Adrenal gland (tissue), 5 donors: ENCODE measurements at regions not wholly inside any gene's neighbourhood (a gene's known extent, or its start where the extent isn't known, plus 50 kb on each side); places are given as distances from the start of the nearest gene placed in this dataset.

Experiments used
- CTCF ChIP-seq, 6 experiments: fragments of 450-650 bp in 4 of 6; fragments of 200-600 bp in 2 of 6; sonication (generic) in 1 of 6; IDR thresholded peaks; 1 replicate in 5 of 6; 2 replicates in 1 of 6; pipeline versions ENCODE4 v1.5.1 to v1.8.0; 2016 to 2021; ENCODE audit warnings: antibody characterized with exemption in 6 of 6, mild to moderate bottlenecking in 2 of 6, moderate library complexity in 1 of 6
- POLR2A ChIP-seq, 2 donors: fragments of 450-650 bp; IDR thresholded peaks; one replicate each; pipeline ENCODE4 v1.6.1; 2017; ENCODE audit warnings: antibody characterized with exemption in 2 of 2, mild to moderate bottlenecking in 2 of 2, moderate library complexity in 1 of 2
- donor health status: DM: no; HTN: no; CAD: no.

- TF ChIP-seq CTCF (IDR thresholded peaks at IDR 0.05), result no peak
- TF ChIP-seq POLR2A (IDR thresholded peaks at IDR 0.05), result no peak
These were observed 963.0 kb downstream of the CNTNAP5 start for GRCh38 chr2:124988111-124988510.
